ENCODE measurements at regions not wholly inside any gene's neighbourhood (a gene's known extent, or its start where the extent isn't known, plus 50 kb on each side); places are given as distances from the start of the nearest gene placed in this dataset.
"Not testable (repeated sequence)": the region's sequence is repeated elsewhere in the genome, so short reads cannot be mapped to it uniquely, and the experiment has no call there.

- intact Hi-C loops (cut with micrococcal nuclease), result no loop called here
- Histone ChIP-seq H3K27ac (ENCODE audit: low read depth, low read length) (no peak overlapping the region), H3K4me1 (ENCODE audit: control insufficient read depth in 2 of 2, insufficient read depth in 2 of 2, low read length in 2 of 2) (no peaks in the 10 kb centered on the region), H3K36me3 (ENCODE audit: control insufficient read depth in 2 of 3, insufficient read depth in 3 of 3, low read length in 3 of 3) (no peaks in the 10 kb centered on the region), H3K4me3 (ENCODE audit: low read length) (no peak overlapping the region), H3K27me3 (ENCODE audit: control insufficient read depth in 2 of 2, insufficient read depth in 2 of 2, low read length in 2 of 2) (no peaks in the 10 kb centered on the region), H3K9me3 (ENCODE audit: control insufficient read depth in 2 of 3, low read length in 3 of 3) (no peaks in the 10 kb centered on the region)
- ChIA-PET POLR2A (no interaction called here), CTCF (interaction anchor here (0.7 kb wide), 1 partner anchor 429 kb away, joined by 3 read pairs; no protein-coding TSS in a partner anchor)
- ATAC-seq (no peak), DNase-seq (no peak)
- Mint-ChIP-seq H3K4me1 (no peaks in the 10 kb centered on the region), H3K9me3 (peaks cover 0 to 7% (median 2%) of the 10 kb centered on the region in 11 donors), H3K27ac (no peak overlapping the region), H3K4me3 (no peak overlapping the region), H3K27me3 (peaks cover 0 to 28% (median 20%) of the 10 kb centered on the region in 5 donors), H3K36me3 (no peaks in the 10 kb centered on the region)
Measured at GRCh38 chr4:110412354-110413065, 63.4 kb upstream of the ENPEP start.

- H3K36me3 Mint-ChIP-seq, result no peaks in the 10 kb centered on the region
- no peaks in the 10 kb centered on the region for H3K4me1 Mint-ChIP-seq
- no peak overlapping the region for H3K27ac Mint-ChIP-seq
- Histone ChIP-seq H3K27me3 (ENCODE audit: control insufficient read depth in 2 of 2, insufficient read depth in 2 of 2, low read length in 2 of 2) (no peaks in the 10 kb centered on the region), H3K4me1 (ENCODE audit: control insufficient read depth in 2 of 2, insufficient read depth in 2 of 2, low read length in 2 of 2) (no peaks in the 10 kb centered on the region), H3K9me3 (ENCODE audit: control insufficient read depth in 2 of 3, low read length in 3 of 3) (no peaks in the 10 kb centered on the region), H3K36me3 (ENCODE audit: control insufficient read depth in 2 of 3, insufficient read depth in 3 of 3, low read length in 3 of 3) (no peaks in the 10 kb centered on the region), H3K4me3 (ENCODE audit: low read length) (no peak overlapping the region), H3K27ac (ENCODE audit: low read depth, low read length) (no peak overlapping the region)
- H3K27me3 Mint-ChIP-seq, result peaks cover 0 to 28% (median 20%) of the 10 kb centered on the region in 5 donors
- intact Hi-C loops (cut with micrococcal nuclease), result no loop called here
- H3K4me3 Mint-ChIP-seq, result peak overlapping the region in 3 of 10 donors; percentile 39 to 62 (median 50)
- peaks cover 0 to 7% (median 0%) of the 10 kb centered on the region in 11 donors for H3K9me3 Mint-ChIP-seq
- ChIA-PET POLR2A (no interaction called here), CTCF (no interaction called here)
- ATAC-seq (no peak), DNase-seq (no peak)
Measured at GRCh38 chr4:110411574-110412011, 64.4 kb upstream of the ENPEP start.

GRCh38 chr4:110410853-110411573, 64.9 kb upstream of the ENPEP start:
- H3K4me3 ChIP-seq (ENCODE audit: low read length); H3K27ac Mint-ChIP-seq; H3K27ac ChIP-seq (ENCODE audit: low read depth, low read length); H3K9me3 Mint-ChIP-seq; H3K27me3 ChIP-seq (ENCODE audit: control insufficient read depth in 2 of 2, insufficient read depth in 2 of 2, low read length in 2 of 2); ATAC-seq; CTCF ChIA-PET; intact Hi-C loops (cut with micrococcal nuclease); POLR2A ChIA-PET; H3K9me3 ChIP-seq (ENCODE audit: control insufficient read depth in 2 of 3, low read length in 3 of 3); H3K36me3 Mint-ChIP-seq; DNase-seq; H3K4me1 ChIP-seq (ENCODE audit: control insufficient read depth in 2 of 2, insufficient read depth in 2 of 2, low read length in 2 of 2); H3K36me3 ChIP-seq (ENCODE audit: control insufficient read depth in 2 of 3, insufficient read depth in 3 of 3, low read length in 3 of 3); H3K4me1 Mint-ChIP-seq: not testable (repeated sequence)
- peaks cover 0 to 28% (median 20%) of the 10 kb centered on the region in 5 donors for H3K27me3 Mint-ChIP-seq
- peak overlapping the region in 4 of 10 donors; percentile 39 to 62 (median 52) for H3K4me3 Mint-ChIP-seq

- H3K4me1 Mint-ChIP-seq, result no peaks in the 10 kb centered on the region
- ATAC-seq (no peak), DNase-seq (no peak)
- Histone ChIP-seq H3K27me3 (ENCODE audit: control insufficient read depth in 2 of 2, insufficient read depth in 2 of 2, low read length in 2 of 2) (no peaks in the 10 kb centered on the region), H3K36me3 (ENCODE audit: control insufficient read depth in 2 of 3, insufficient read depth in 3 of 3, low read length in 3 of 3) (no peaks in the 10 kb centered on the region), H3K4me1 (ENCODE audit: control insufficient read depth in 2 of 2, insufficient read depth in 2 of 2, low read length in 2 of 2) (no peaks in the 10 kb centered on the region), H3K4me3 (ENCODE audit: low read length) (no peak overlapping the region), H3K27ac (ENCODE audit: low read depth, low read length) (no peak overlapping the region), H3K9me3 (ENCODE audit: control insufficient read depth in 2 of 3, low read length in 3 of 3) (no peaks in the 10 kb centered on the region)
- no peak overlapping the region for H3K4me3 Mint-ChIP-seq
- intact Hi-C loops (cut with micrococcal nuclease), result no loop called here
- CTCF ChIA-PET, result no interaction called here
- no peaks in the 10 kb centered on the region for H3K36me3 Mint-ChIP-seq
- no peak overlapping the region for H3K27ac Mint-ChIP-seq
- POLR2A ChIA-PET, result no interaction called here
- H3K27me3 Mint-ChIP-seq, result peaks cover 3 to 20% (median 8%) of the 10 kb centered on the region in 5 donors
- peaks cover 0 to 1% (median 0%) of the 10 kb centered on the region in 11 donors for H3K9me3 Mint-ChIP-seq
Measured at GRCh38 chr4:110400086-110400485, 75.9 kb upstream of the ENPEP start.

- H3K4me1 Mint-ChIP-seq; POLR2A ChIA-PET; intact Hi-C loops (cut with micrococcal nuclease); H3K36me3 ChIP-seq (ENCODE audit: control insufficient read depth in 2 of 3, insufficient read depth in 3 of 3, low read length in 3 of 3); ATAC-seq; H3K9me3 ChIP-seq (ENCODE audit: control insufficient read depth in 2 of 3, low read length in 3 of 3); CTCF ChIA-PET; H3K4me3 Mint-ChIP-seq; H3K27ac ChIP-seq (ENCODE audit: low read depth, low read length); H3K4me1 ChIP-seq (ENCODE audit: control insufficient read depth in 2 of 2, insufficient read depth in 2 of 2, low read length in 2 of 2); H3K36me3 Mint-ChIP-seq; DNase-seq; H3K9me3 Mint-ChIP-seq; H3K27me3 ChIP-seq (ENCODE audit: control insufficient read depth in 2 of 2, insufficient read depth in 2 of 2, low read length in 2 of 2); H3K4me3 ChIP-seq (ENCODE audit: low read length); H3K27ac Mint-ChIP-seq: not testable (repeated sequence)
- H3K27me3 Mint-ChIP-seq, result peaks cover 3 to 20% (median 8%) of the 10 kb centered on the region in 5 donors
Measured at GRCh38 chr4:110399046-110399445, 76.9 kb upstream of the ENPEP start.

GRCh38 chr4:110396963-110397362, 79.0 kb upstream of the ENPEP start:
- Histone ChIP-seq H3K36me3 (ENCODE audit: control insufficient read depth in 2 of 3, insufficient read depth in 3 of 3, low read length in 3 of 3) (no peaks in the 10 kb centered on the region), H3K4me3 (ENCODE audit: low read length) (no peak overlapping the region), H3K27ac (ENCODE audit: low read depth, low read length) (no peak overlapping the region), H3K4me1 (ENCODE audit: control insufficient read depth in 2 of 2, insufficient read depth in 2 of 2, low read length in 2 of 2) (no peaks in the 10 kb centered on the region), H3K27me3 (ENCODE audit: control insufficient read depth in 2 of 2, insufficient read depth in 2 of 2, low read length in 2 of 2) (no peaks in the 10 kb centered on the region), H3K9me3 (ENCODE audit: control insufficient read depth in 2 of 3, low read length in 3 of 3) (no peaks in the 10 kb centered on the region)
- Mint-ChIP-seq H3K4me1 (no peaks in the 10 kb centered on the region), H3K9me3 (peaks cover 0 to 1% (median 0%) of the 10 kb centered on the region in 11 donors), H3K4me3 (no peak overlapping the region), H3K36me3 (no peaks in the 10 kb centered on the region), H3K27me3 (peaks cover 9 to 22% (median 11%) of the 10 kb centered on the region in 5 donors), H3K27ac (no peak overlapping the region)
- ChIA-PET CTCF (no interaction called here), POLR2A (no interaction called here)
- intact Hi-C loops (cut with micrococcal nuclease), result no loop called here
- ATAC-seq (no peak), DNase-seq (no peak)

- DNase-seq, result no peak
- H3K36me3 Mint-ChIP-seq, result no peaks in the 10 kb centered on the region
- no peaks in the 10 kb centered on the region for H3K4me1 Mint-ChIP-seq
- no peak overlapping the region for H3K4me3 Mint-ChIP-seq
- intact Hi-C loops (cut with micrococcal nuclease), result no loop called here
- Histone ChIP-seq H3K27me3 (ENCODE audit: control insufficient read depth in 2 of 2, insufficient read depth in 2 of 2, low read length in 2 of 2) (no peaks in the 10 kb centered on the region), H3K27ac (ENCODE audit: low read depth, low read length) (no peak overlapping the region), H3K4me1 (ENCODE audit: control insufficient read depth in 2 of 2, insufficient read depth in 2 of 2, low read length in 2 of 2) (no peaks in the 10 kb centered on the region), H3K9me3 (ENCODE audit: control insufficient read depth in 2 of 3, low read length in 3 of 3) (no peaks in the 10 kb centered on the region), H3K4me3 (ENCODE audit: low read length) (no peak overlapping the region), H3K36me3 (ENCODE audit: control insufficient read depth in 2 of 3, insufficient read depth in 3 of 3, low read length in 3 of 3) (no peaks in the 10 kb centered on the region)
- POLR2A ChIA-PET, result no interaction called here
- CTCF ChIA-PET, result no interaction called here
- no peak overlapping the region for H3K27ac Mint-ChIP-seq
- ATAC-seq, result no peak
- H3K9me3 Mint-ChIP-seq, result no peaks in the 10 kb centered on the region
- peaks cover 11 to 27% (median 24%) of the 10 kb centered on the region in 5 donors for H3K27me3 Mint-ChIP-seq
Measured at GRCh38 chr4:110395421-110395820, 80.5 kb upstream of the ENPEP start.

Data from naive thymus-derived CD4-positive, alpha-beta T cell (primary cell).